ENCODE measurements at regions not wholly inside any gene's neighbourhood (a gene's known extent, or its start where the extent isn't known, plus 50 kb on each side); places are given as distances from the start of the nearest gene placed in this dataset.

DNA sequence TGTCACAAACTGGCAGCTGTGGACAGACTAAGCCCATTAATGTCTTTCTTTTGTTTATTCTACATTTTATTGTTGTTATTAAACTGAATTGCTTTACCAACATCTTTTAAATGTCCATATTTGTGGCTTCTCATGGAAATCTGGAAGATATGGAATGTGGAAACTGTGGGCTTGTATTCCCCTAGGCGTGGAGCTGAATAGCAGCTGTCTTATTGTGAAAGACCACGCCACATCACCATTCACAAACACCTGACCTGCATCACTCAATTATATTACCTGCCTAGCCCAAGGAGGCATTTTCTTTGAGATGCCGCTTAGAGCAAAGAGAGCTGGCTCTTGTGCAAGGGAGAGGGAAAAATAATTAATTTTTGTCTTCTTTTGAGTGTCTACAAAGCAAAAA lies 96.9 kb upstream of the GPRIN3 start:
- no TSS peak for BruUV-seq (replicated peaks)
- Mint-ChIP-seq H3K27me3 (ENCODE audit: unreplicated experiment) (no peaks in the 10 kb centered on the region), H3K4me3 (ENCODE audit: low read depth, unreplicated experiment) (no peak overlapping the region), H3K4me1 (ENCODE audit: low read depth, unreplicated experiment) (no peaks in the 10 kb centered on the region), H3K27ac (ENCODE audit: unreplicated experiment) (no peak overlapping the region), H3K9me3 (ENCODE audit: low read depth, unreplicated experiment) (peaks cover 3% of the 10 kb centered on the region), H3K36me3 (ENCODE audit: insufficient read depth, unreplicated experiment) (no peaks in the 10 kb centered on the region)
- intact Hi-C loops (cut with micrococcal nuclease; ENCODE audit: unreplicated experiment): no loop called here
- DNase-seq: no peak
- TF ChIP-seq CTCF (IDR thresholded peaks at IDR 0.05; ENCODE audit: unreplicated experiment): no peak
- CTCF ChIA-PET: interaction anchor here (0.5 kb wide), 1 partner anchor 8 kb away, joined by 3 read pairs; no protein-coding TSS in a partner anchor

GRCh38 chr4:89403826-89404225 lies 96.2 kb upstream of the GPRIN3 start:
- H3K36me3 Mint-ChIP-seq (ENCODE audit: insufficient read depth, unreplicated experiment): no peaks in the 10 kb centered on the region
- intact Hi-C loops (cut with micrococcal nuclease; ENCODE audit: unreplicated experiment): no loop called here
- no TSS peak for BruUV-seq (replicated peaks)

DNA sequence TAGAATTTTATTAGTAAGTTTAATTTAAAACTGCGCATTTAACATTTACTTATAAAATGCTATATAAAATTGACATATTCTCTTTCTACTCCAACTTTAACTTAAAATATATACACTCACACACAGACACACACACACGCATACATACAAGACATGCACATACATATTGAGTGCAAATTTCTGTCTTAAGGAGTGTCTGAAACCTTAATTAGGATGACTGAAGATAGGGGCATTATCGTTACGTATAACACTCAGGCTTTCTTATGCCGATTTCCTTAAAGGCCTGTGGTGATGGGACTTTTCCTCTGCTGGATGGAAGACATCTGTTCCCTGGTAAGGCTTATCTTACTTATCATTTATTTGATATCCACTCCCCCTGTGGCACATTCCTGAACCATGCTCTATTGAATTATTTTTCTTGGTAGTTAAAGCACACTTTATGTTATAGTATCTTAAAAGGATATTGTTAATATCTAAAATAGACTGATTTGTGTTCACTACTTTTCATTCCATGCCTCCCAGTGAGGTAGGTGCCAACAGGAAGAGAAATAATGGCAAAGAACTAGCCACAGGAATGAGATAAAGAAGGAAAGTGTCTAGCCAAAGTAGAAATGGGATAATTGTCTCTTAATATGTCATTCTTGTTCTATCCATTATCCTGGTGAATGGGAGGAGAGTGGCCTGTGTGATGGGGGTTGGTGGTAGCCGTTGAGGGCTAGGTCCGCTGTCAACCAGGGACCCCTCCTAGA lies 92.9 kb upstream of the GPRIN3 start:
- intact Hi-C loops (cut with micrococcal nuclease; ENCODE audit: unreplicated experiment): no loop called here
- no TSS peak for BruUV-seq (replicated peaks)
- H3K4me3 Mint-ChIP-seq (ENCODE audit: low read depth, unreplicated experiment): no peak overlapping the region
- CTCF ChIA-PET: no interaction called here
- no peaks in the 10 kb centered on the region for H3K36me3 Mint-ChIP-seq (ENCODE audit: insufficient read depth, unreplicated experiment)
- H3K4me1 Mint-ChIP-seq (ENCODE audit: low read depth, unreplicated experiment): no peaks in the 10 kb centered on the region
- no peak for TF ChIP-seq CTCF (IDR thresholded peaks at IDR 0.05; ENCODE audit: unreplicated experiment)
- no peak for DNase-seq
- H3K27ac Mint-ChIP-seq (ENCODE audit: unreplicated experiment): no peak overlapping the region
- no peaks in the 10 kb centered on the region for H3K9me3 Mint-ChIP-seq (ENCODE audit: low read depth, unreplicated experiment)
- H3K27me3 Mint-ChIP-seq (ENCODE audit: unreplicated experiment): no peaks in the 10 kb centered on the region

More at GRCh38 chr4:89403826-89404225, 96.2 kb upstream of the GPRIN3 start:
- Mint-ChIP-seq H3K27me3 (ENCODE audit: unreplicated experiment) (no peaks in the 10 kb centered on the region), H3K27ac (ENCODE audit: unreplicated experiment) (no peak overlapping the region), H3K4me3 (ENCODE audit: low read depth, unreplicated experiment) (no peak overlapping the region), H3K9me3 (ENCODE audit: low read depth, unreplicated experiment) (peaks cover 1% of the 10 kb centered on the region), H3K4me1 (ENCODE audit: low read depth, unreplicated experiment) (no peaks in the 10 kb centered on the region)
- CTCF ChIA-PET: no interaction called here
- no peak for TF ChIP-seq CTCF (IDR thresholded peaks at IDR 0.05; ENCODE audit: unreplicated experiment)
- DNase-seq: no peak

GRCh38 chr4:89398644-89399043 lies 91.0 kb upstream of the GPRIN3 start:
- Mint-ChIP-seq H3K4me3 (ENCODE audit: low read depth, unreplicated experiment) (no peak overlapping the region), H3K36me3 (ENCODE audit: insufficient read depth, unreplicated experiment) (no peaks in the 10 kb centered on the region), H3K9me3 (ENCODE audit: low read depth, unreplicated experiment) (no peaks in the 10 kb centered on the region), H3K27ac (ENCODE audit: unreplicated experiment) (no peak overlapping the region), H3K4me1 (ENCODE audit: low read depth, unreplicated experiment) (no peaks in the 10 kb centered on the region), H3K27me3 (ENCODE audit: unreplicated experiment) (no peaks in the 10 kb centered on the region)
- CTCF ChIA-PET: no interaction called here
- no peak for DNase-seq
- TF ChIP-seq CTCF (IDR thresholded peaks at IDR 0.05; ENCODE audit: unreplicated experiment): no peak
- BruUV-seq (replicated peaks): no TSS peak
- intact Hi-C loops (cut with micrococcal nuclease; ENCODE audit: unreplicated experiment): no loop called here

Measured in Calu3 (cell line).